GM12892 (cell line): ENCODE measurements at regions not wholly inside any gene's neighbourhood (a gene's known extent, or its start where the extent isn't known, plus 50 kb on each side); places are given as distances from the start of the nearest gene placed in this dataset.

Experiments
- POLR2A ChIP-seq: IDR thresholded peaks from 2 replicates; pipeline ENCODE4 v1.6.1; 2011; ENCODE audit warnings: low read depth, low read length, control low read depth
- POLR2AphosphoS5 ChIP-seq: IDR thresholded peaks from 2 replicates; pipeline ENCODE4 v1.6.1; 2011; ENCODE audit warnings: low read depth, low read length, control low read depth
- TAF1 ChIP-seq: IDR thresholded peaks from 2 replicates; pipeline ENCODE4 v1.6.1; 2011; ENCODE audit warnings: low read depth, mild to moderate bottlenecking, control low read depth, low read length, borderline replicate concordance

GRCh38 chr4:155592938-155593297 lies 73.7 kb upstream of the GUCY1A1 start:
- no peak for TF ChIP-seq POLR2A
- no peak for TF ChIP-seq POLR2AphosphoS5
- TF ChIP-seq TAF1, result no peak
